Skin epidermis (tissue), 12 donors: ENCODE measurements at regions not wholly inside any gene's neighbourhood (a gene's known extent, or its start where the extent isn't known, plus 50 kb on each side); places are given as distances from the start of the nearest gene placed in this dataset.
"Not testable (repeated sequence)": the region's sequence is repeated elsewhere in the genome, so short reads cannot be mapped to it uniquely, and the experiment has no call there.

Source experiments
- H3K27ac ChIP-seq, 21 experiments: fragments of 200-600 bp; sonication (generic) in 11 of 21; one replicate each; pipeline ENCODE4 v1.5.0; 2020; ENCODE audit warnings: mild to moderate bottlenecking in 3 of 21, inconsistent platforms in 2 of 21, moderate library complexity in 2 of 21
- H3K4me3 ChIP-seq, 7 experiments: fragments of 200-600 bp; sonication (generic) in 2 of 7; one replicate each; pipeline ENCODE4 v1.5.0; 2020; ENCODE audit warnings: inconsistent platforms in 2 of 7, mild to moderate bottlenecking in 2 of 7, moderate library complexity in 1 of 7

GRCh38 chr13:110014719-110015118 is 228.3 kb upstream of the IRS2 start:
- no peak overlapping the region for H3K4me3 ChIP-seq
- H3K27ac ChIP-seq = no peak overlapping the region

- Histone ChIP-seq H3K4me3 (no peak overlapping the region), H3K27ac (no peak overlapping the region)
Observed at GRCh38 chr13:110012102-110012739, 225.8 kb upstream of the IRS2 start.

DNA sequence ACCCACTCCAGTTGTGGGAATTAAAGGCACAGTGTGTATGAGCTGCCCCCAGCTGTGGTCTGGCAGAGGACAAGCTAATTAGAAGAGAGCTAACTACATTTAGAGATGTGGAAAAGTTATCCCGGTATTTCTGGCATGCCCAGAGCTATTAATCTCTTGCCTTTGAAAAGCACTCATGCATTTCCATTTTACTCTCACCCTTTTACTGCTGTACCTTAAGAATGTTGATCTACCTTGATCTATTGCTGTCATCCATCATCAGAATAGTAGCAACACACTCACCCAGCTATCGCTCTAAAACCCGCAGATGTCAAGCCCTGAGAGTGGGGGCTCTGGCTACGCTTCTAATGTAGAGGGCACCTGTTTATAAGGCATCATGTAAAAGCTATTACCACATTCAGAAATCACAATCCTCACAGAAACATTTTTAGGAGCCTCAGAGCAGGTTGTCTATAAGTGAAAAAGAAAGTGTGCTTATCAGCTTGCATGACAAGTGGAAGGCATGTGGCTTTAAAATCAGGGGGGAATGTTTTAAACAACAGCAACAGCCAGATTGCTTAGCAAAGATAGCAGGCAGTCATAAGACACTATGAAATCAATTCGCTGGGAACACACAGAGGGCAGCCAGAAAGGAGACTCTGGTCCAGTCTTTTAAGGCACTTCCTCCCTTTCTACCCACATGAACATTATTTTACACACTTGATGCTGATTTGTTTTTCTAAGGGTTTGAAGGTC is 224.2 kb upstream of the IRS2 start:
- H3K27ac ChIP-seq = no peak overlapping the region
- no peak overlapping the region for H3K4me3 ChIP-seq

GRCh38 chr13:110008816-110009215 is 222.4 kb upstream of the IRS2 start:
- no peak overlapping the region for H3K27ac ChIP-seq
- H3K4me3 ChIP-seq = no peak overlapping the region

DNA sequence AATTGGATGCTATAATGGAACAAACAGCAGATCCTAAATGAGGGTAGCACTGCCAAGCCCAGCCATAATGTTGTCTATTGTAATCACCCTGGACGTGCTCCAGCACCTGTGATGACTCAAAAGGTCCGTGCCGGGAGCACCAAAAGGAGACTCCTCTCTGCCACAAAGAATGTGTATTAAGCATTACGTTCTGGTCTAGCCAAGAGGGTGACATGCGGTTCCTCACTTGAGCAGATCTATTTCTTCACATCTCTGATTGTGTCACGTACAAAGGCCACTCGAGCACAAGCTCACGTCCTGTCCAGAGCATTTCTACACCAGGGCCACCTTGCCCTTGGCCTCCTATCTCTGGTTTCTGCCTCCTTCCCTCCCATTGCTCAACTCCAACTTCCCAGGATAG is 219.9 kb upstream of the IRS2 start:
- Histone ChIP-seq H3K4me3 (no peak overlapping the region), H3K27ac (no peak overlapping the region)

DNA sequence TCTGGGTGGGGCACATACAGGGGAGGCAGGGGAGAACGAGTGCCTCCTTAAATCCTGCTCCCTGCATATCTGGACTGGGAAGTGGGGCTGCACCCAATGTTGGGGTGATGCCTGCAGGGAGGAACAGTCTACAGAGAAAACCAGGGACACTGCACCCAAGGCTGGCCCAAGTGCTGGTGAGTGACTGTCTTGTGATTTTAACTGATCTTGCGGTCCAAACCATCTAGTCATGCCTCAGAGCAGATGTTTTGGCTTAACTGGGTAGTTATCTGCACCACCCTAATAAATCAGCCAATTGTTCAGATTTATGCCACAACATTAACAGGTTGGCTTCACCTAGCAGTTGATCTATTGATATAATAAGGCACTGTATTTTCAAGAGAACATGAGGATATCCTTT is 219.2 kb upstream of the IRS2 start:
- Histone ChIP-seq H3K4me3 (no peak overlapping the region), H3K27ac (no peak overlapping the region)

DNA sequence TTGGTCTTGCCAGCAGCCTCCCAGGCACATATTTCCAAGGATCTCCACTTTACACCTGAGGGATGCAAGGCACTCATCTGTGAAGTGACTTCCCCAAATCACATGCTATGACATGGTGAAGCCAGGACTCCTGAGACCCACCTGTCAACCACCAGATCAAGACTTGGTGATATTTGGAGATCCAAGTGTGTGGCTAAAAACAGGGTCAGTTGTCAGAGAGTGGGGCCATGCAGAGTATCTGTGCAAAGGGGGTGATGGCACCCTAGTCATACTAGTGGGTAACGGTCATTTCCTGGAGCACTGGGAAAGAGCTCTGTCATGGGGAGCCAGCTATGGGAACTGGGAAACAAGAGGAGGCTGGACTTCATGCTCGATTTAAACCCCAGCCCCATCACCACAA is 218.4 kb upstream of the IRS2 start:
- H3K4me3 ChIP-seq = no peak overlapping the region
- no peak overlapping the region for H3K27ac ChIP-seq

DNA sequence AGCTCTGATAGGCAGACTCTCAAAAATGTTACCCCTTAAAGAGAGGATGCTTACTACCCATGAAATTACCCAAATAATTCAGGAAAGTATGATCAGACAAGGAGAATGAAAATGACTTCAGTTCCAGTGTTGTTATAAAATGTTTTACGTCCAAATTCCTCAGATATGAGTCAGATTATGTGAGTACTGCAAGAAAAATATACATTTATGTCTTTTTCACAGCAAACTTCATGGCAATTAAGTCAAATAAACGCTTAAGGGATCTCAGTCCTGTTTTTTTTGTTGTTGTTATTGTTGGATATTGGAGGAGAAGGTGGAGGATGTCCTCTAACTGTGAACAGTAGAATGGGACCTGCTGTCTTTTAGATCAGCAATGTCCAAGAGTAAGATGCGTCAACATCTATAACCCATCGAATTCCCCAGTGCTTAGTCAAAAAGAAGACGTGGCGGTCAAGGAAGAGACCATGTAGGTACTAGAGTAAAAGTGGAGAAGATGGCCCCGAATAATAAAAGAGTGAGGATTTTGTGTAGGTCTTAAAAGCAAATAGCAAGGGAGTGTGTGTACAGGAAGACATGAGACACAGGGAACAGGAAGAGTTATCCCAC is 215.4 kb upstream of the IRS2 start:
- no peak overlapping the region for H3K4me3 ChIP-seq
- H3K27ac ChIP-seq = no peak overlapping the region

- Histone ChIP-seq H3K4me3 (no peak overlapping the region), H3K27ac (no peak overlapping the region)
Observed at GRCh38 chr13:110000534-110001345, 214.4 kb upstream of the IRS2 start.

- H3K4me3 ChIP-seq = no peak overlapping the region
- H3K27ac ChIP-seq = no peak overlapping the region
Observed at GRCh38 chr13:109999659-110000533, 213.5 kb upstream of the IRS2 start.

DNA sequence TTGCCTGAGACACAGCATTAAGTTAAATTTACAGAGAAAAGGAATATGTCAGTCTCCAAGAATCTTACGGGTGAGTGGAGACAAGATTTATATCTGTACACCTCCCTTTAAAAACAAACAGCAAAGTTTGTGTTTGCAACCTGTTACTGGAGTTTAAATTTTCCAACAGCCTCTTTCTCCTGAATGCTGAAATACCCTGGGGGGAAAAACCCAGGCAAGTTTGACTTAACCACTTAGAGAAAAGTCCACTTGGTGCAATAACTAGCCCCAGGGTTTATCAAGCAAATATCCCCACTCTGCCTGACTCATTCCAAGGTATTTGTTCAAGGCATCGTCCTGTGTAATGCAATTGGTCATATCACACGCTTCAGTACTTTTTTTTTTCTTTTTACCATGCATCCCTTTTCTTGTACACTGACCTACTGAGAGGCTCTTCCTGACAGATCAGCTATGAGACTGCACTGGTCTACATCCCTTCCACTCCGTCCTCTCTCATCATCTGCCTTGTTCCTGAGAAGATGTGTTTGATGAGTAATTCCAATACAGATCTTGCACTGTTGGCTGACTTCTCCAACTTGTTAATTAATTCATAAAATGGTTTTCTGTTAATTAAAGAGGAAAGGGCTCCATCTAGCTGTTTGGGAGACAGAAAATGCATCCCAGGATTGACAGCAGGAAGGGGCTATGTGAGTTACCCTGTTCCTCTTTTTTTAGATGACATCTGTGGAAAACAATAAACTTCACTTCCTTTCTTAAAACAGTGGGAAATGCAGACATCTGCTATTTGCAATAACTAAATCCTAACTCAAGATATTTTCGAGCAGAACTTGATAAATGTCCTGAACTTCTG is 212.5 kb upstream of the IRS2 start:
- no peak overlapping the region for H3K27ac ChIP-seq
- H3K4me3 ChIP-seq = no peak overlapping the region

GRCh38 chr13:109998037-109998436 is 211.7 kb upstream of the IRS2 start:
- Histone ChIP-seq H3K4me3 (no peak overlapping the region), H3K27ac (no peak overlapping the region)

DNA sequence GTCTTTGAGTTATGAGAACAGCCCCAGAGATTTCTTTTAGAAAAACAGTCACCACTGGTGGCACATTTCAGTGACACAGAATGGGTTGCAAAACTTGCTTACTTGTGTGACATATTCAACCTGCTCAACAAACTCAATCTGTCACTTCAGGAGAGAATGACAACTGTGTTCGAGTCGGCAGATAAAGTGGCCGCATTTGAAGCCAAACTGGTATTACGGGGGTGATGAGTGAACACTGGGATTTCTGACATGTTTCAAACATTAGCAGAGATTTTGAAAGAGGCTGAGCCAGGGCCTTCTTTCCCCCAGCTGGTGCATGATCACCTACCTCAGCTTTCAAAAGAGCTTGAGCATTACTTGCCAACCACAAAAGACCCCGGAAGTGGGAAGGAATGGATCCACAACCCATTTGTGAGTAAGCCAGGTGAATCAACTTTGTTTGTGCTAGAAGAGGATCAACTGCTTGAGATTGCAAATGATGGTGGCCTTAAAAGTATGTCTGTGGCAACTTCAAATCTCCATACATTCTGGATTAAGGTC is 210.7 kb upstream of the IRS2 start:
- not testable (repeated sequence) for H3K27ac ChIP-seq, H3K4me3 ChIP-seq

GRCh38 chr13:109996404-109996960 is 210.1 kb upstream of the IRS2 start:
- no peak overlapping the region for H3K27ac ChIP-seq
- no peak overlapping the region for H3K4me3 ChIP-seq

GRCh38 chr13:109995578-109995977 is 209.2 kb upstream of the IRS2 start:
- H3K4me3 ChIP-seq = no peak overlapping the region

GRCh38 chr13:109990296-109990695 is 203.9 kb upstream of the IRS2 start:
- Histone ChIP-seq H3K4me3 (no peak overlapping the region), H3K27ac (no peak overlapping the region)

More at GRCh38 chr13:109995578-109995977, 209.2 kb upstream of the IRS2 start:
- H3K27ac ChIP-seq = no peak overlapping the region

GRCh38 chr13:109989686-109990085 is 203.3 kb upstream of the IRS2 start:
- Histone ChIP-seq H3K27ac (no peak overlapping the region), H3K4me3 (no peak overlapping the region)

DNA sequence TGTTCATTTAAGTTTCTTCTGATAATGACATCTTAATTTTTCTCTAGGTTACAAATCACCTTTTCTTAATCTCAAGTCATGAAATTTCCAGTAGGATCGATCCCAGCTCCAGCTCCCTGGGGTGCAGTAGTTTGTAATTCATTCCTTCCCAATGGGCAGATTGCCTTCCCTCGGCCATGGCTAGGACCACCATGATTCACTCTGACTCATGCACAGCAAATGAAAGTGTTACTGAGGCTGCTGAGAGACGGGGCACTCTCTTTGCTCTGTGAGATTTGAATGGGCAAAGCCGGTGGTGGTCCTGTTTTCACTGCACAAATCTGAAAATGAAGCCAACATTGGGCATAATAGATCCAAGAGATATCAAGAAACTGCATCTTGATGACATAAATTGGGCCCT is 202.8 kb upstream of the IRS2 start:
- H3K27ac ChIP-seq = no peak overlapping the region
- H3K4me3 ChIP-seq = no peak overlapping the region
